HG03139 (cell line): ENCODE measurements at regions not wholly inside any gene's neighbourhood (a gene's known extent, or its start where the extent isn't known, plus 50 kb on each side); places are given as distances from the start of the nearest gene placed in this dataset.
"Not testable (repeated sequence)": the region's sequence is repeated elsewhere in the genome, so short reads cannot be mapped to it uniquely, and the experiment has no call there.

Source experiments
- ATAC-seq: cut with Tn5 transposase; IDR thresholded peaks from one replicate; pipeline ENCODE4 v1.9.1; 2021; ENCODE audit not compliant: unreplicated experiment

- no peak for ATAC-seq
These were observed 622.2 kb upstream of the ZNF385D start for GRCh38 chr3:22373182-22373581.

GRCh38 chr3:22373827-22374226 is 622.8 kb upstream of the ZNF385D start:
- ATAC-seq: no peak

GRCh38 chr3:22377421-22377820 is 626.4 kb upstream of the ZNF385D start:
- no peak for ATAC-seq

GRCh38 chr3:22378869-22379268 is 627.9 kb upstream of the ZNF385D start:
- ATAC-seq: no peak

GRCh38 chr3:22380253-22380652 is 629.2 kb upstream of the ZNF385D start:
- no peak for ATAC-seq

GRCh38 chr3:22381564-22381963 is 630.6 kb upstream of the ZNF385D start:
- ATAC-seq: not testable (repeated sequence)

- ATAC-seq: no peak
These were observed 632.3 kb upstream of the ZNF385D start for GRCh38 chr3:22383285-22383684.

- no peak for ATAC-seq
These were observed 635.1 kb upstream of the ZNF385D start for GRCh38 chr3:22386107-22386506.

GRCh38 chr3:22392286-22392685 is 641.3 kb upstream of the ZNF385D start:
- no peak for ATAC-seq

GRCh38 chr3:22392859-22393258 is 641.8 kb upstream of the ZNF385D start:
- no peak for ATAC-seq

GRCh38 chr3:22399566-22399965 is 648.6 kb upstream of the ZNF385D start:
- ATAC-seq: no peak

- ATAC-seq: no peak
These were observed 650.5 kb upstream of the ZNF385D start for GRCh38 chr3:22401499-22401898.

- ATAC-seq: no peak
These were observed 663.2 kb upstream of the ZNF385D start for GRCh38 chr3:22414239-22414638.

- ATAC-seq: not testable (repeated sequence)
These were observed 665.9 kb upstream of the ZNF385D start for GRCh38 chr3:22416838-22417446.

GRCh38 chr3:22419261-22419660 is 668.3 kb upstream of the ZNF385D start:
- ATAC-seq: no peak

- ATAC-seq: no peak
These were observed 670.6 kb upstream of the ZNF385D start for GRCh38 chr3:22421589-22421988.

- ATAC-seq: no peak
These were observed 680.3 kb upstream of the ZNF385D start for GRCh38 chr3:22431334-22431733.

- no peak for ATAC-seq
These were observed 688.6 kb upstream of the ZNF385D start for GRCh38 chr3:22439626-22440025.

- ATAC-seq: no peak
These were observed 690.7 kb upstream of the ZNF385D start for GRCh38 chr3:22441711-22442110.

- no peak for ATAC-seq
These were observed 692.7 kb upstream of the ZNF385D start for GRCh38 chr3:22443571-22444233.

- not testable (repeated sequence) for ATAC-seq
These were observed 694.3 kb upstream of the ZNF385D start for GRCh38 chr3:22445336-22445735.

GRCh38 chr3:22450786-22451400 is 699.9 kb upstream of the ZNF385D start:
- ATAC-seq: no peak
